ENCODE measurements at regions not wholly inside any gene's neighbourhood (a gene's known extent, or its start where the extent isn't known, plus 50 kb on each side); places are given as distances from the start of the nearest gene placed in this dataset.

GRCh38 chr6:21742238-21742660 lies 148.7 kb downstream of the SOX4 start:
- no peak overlapping the region for H3K27ac ChIP-seq
- intact Hi-C loops (cut with DNase I; ENCODE audit: low total_unique reads): no loop called here
- no peaks in the 10 kb centered on the region for H3K9me3 ChIP-seq
- peaks cover 0 to 10% (median 2%) of the 10 kb centered on the region in 4 donors for H3K4me1 ChIP-seq
- H3K36me3 ChIP-seq: no peaks in the 10 kb centered on the region
- H3K27me3 ChIP-seq: no peaks in the 10 kb centered on the region
- no peak for TF ChIP-seq CTCF (IDR thresholded peaks at IDR 0.05)
- no peak for DNase-seq
- no peak overlapping the region for H3K4me3 ChIP-seq

- intact Hi-C loops (cut with DNase I; ENCODE audit: low total_unique reads): no loop called here
- H3K36me3 ChIP-seq: no peaks in the 10 kb centered on the region
- no peaks in the 10 kb centered on the region for H3K27me3 ChIP-seq
- DNase-seq: no peak
- H3K4me3 ChIP-seq: no peak overlapping the region
- no peak for TF ChIP-seq CTCF (IDR thresholded peaks at IDR 0.05)
- peaks cover 0 to 10% (median 0%) of the 10 kb centered on the region in 4 donors for H3K4me1 ChIP-seq
- no peak overlapping the region for H3K27ac ChIP-seq
- H3K9me3 ChIP-seq: no peaks in the 10 kb centered on the region
These were observed 150.8 kb downstream of the SOX4 start for GRCh38 chr6:21744331-21744730.

- no peaks in the 10 kb centered on the region for H3K36me3 ChIP-seq
- H3K9me3 ChIP-seq: no peaks in the 10 kb centered on the region
- DNase-seq: no peak
- no peak overlapping the region for H3K27ac ChIP-seq
- TF ChIP-seq CTCF (IDR thresholded peaks at IDR 0.05): no peak
- no peaks in the 10 kb centered on the region for H3K27me3 ChIP-seq
- intact Hi-C loops (cut with DNase I; ENCODE audit: low total_unique reads): no loop called here
- peaks cover 0 to 10% (median 0%) of the 10 kb centered on the region in 4 donors for H3K4me1 ChIP-seq
- no peak overlapping the region for H3K4me3 ChIP-seq
These were observed 152.2 kb downstream of the SOX4 start for GRCh38 chr6:21745543-21746337.

GRCh38 chr6:21747441-21747840 lies 153.9 kb downstream of the SOX4 start:
- DNase-seq: no peak
- H3K36me3 ChIP-seq: no peaks in the 10 kb centered on the region
- H3K9me3 ChIP-seq: no peaks in the 10 kb centered on the region
- TF ChIP-seq CTCF (IDR thresholded peaks at IDR 0.05): no peak
- H3K27me3 ChIP-seq: no peaks in the 10 kb centered on the region
- no peak overlapping the region for H3K4me3 ChIP-seq
- H3K27ac ChIP-seq: no peak overlapping the region
- intact Hi-C loops (cut with DNase I; ENCODE audit: low total_unique reads): no loop called here
- H3K4me1 ChIP-seq: no peaks in the 10 kb centered on the region

- peaks cover 0 to 10% (median 0%) of the 10 kb centered on the region in 4 donors for H3K4me1 ChIP-seq
- no peak for DNase-seq
- no peak overlapping the region for H3K27ac ChIP-seq
- no peak for TF ChIP-seq CTCF (IDR thresholded peaks at IDR 0.05)
- intact Hi-C loops (cut with DNase I; ENCODE audit: low total_unique reads): no loop called here
- no peaks in the 10 kb centered on the region for H3K36me3 ChIP-seq
- no peaks in the 10 kb centered on the region for H3K9me3 ChIP-seq
- H3K27me3 ChIP-seq: no peaks in the 10 kb centered on the region
- H3K4me3 ChIP-seq: no peak overlapping the region
These were observed 154.9 kb downstream of the SOX4 start for GRCh38 chr6:21748343-21749056.
